GM12878 (cell line): ENCODE measurements at regions not wholly inside any gene's neighbourhood (a gene's known extent, or its start where the extent isn't known, plus 50 kb on each side); places are given as distances from the start of the nearest gene placed in this dataset.

Experiments
- ATAC-seq: fragments of 200-7000 bp; cut with Tn5 transposase; 3 replicates; pipeline ENCODE4 v1.9.1; 2020; ENCODE audit warnings: mild to moderate bottlenecking, moderate library complexity
- BruUV-seq: library from RNA; stranded (reverse); fragments of 400-500 nt; replicated peaks from 2 replicates; lab custom pipeline; 2021; lab: Mats Ljungman, UMichigan
- CTCF ChIA-PET: fragments of 300-600 bp; sonication (Branson Sonifier 250); formaldehyde crosslinking; extraction: SDS; loops from one replicate; lab custom pipeline; 2021; ENCODE audit warnings: inconsistent platforms; lab: Yijun Ruan, JAX
- POLR2A ChIA-PET: fragments of 350-600 bp; formaldehyde crosslinking; extraction: SDS; loops from one replicate; lab custom pipeline; 2021; ENCODE audit warnings: inconsistent platforms; lab: Charles Lee
- RAD21 ChIA-PET: fragments of 300-600 bp; sonication (Branson Sonifier 250); formaldehyde crosslinking; loops from one replicate; lab custom pipeline; 2023; ENCODE audit warnings: antibody characterized with exemption; ENCODE audit not compliant: unreplicated experiment; lab: Charles Lee
- SMC1A ChIA-PET: fragments of 300-600 bp; sonication (Branson Sonifier 250); formaldehyde crosslinking; loops from one replicate; lab custom pipeline; 2023; ENCODE audit not compliant: unreplicated experiment, uncharacterized antibody; lab: Charles Lee
- DNase-seq: peaks from one replicate; pipeline ENCODE4 v3.0.0-alpha.2; 2011; ENCODE audit warnings: low read depth, low spot score
- FAIRE-seq: peaks from 3 replicates; lab custom pipeline; 2011; peaks lifted over from hg19 to GRCh38; lab: Jason Lieb, UNC
- H2AFZ ChIP-seq: 2 replicates; pipeline ENCODE4 v1.6.0; 2011; ENCODE audit warnings: low read depth, low read length, control low read depth; ENCODE audit not compliant: control insufficient read depth
- H3K27ac ChIP-seq: 2 replicates; pipeline ENCODE4 v1.5.1; 2011; ENCODE audit warnings: control low read depth; ENCODE audit not compliant: control insufficient read depth, insufficient read depth
- H3K27me3 ChIP-seq, 2 experiments: replicated peaks in 1 of 2; 2 replicates each; pipeline versions ENCODE4 v1.6.0 to v1.6.1; 2011; ENCODE audit warnings: low read length in 1 of 2; ENCODE audit not compliant: control insufficient read depth in 2 of 2, insufficient read depth in 2 of 2
- H3K36me3 ChIP-seq, 2 experiments: 2 replicates each; pipeline ENCODE4 v1.5.1; 2011; ENCODE audit warnings: low read length in 1 of 2; ENCODE audit not compliant: control insufficient read depth in 2 of 2, insufficient read depth in 2 of 2
- H3K4me1 ChIP-seq: 2 replicates; pipeline ENCODE4 v1.6.1; 2011; ENCODE audit warnings: mild to moderate bottlenecking, low read length, moderate library complexity, mixed read lengths; ENCODE audit not compliant: control insufficient read depth, insufficient read depth
- H3K4me2 ChIP-seq: 2 replicates; pipeline ENCODE4 v1.6.0; 2011; ENCODE audit warnings: control low read depth; ENCODE audit not compliant: control insufficient read depth, insufficient read depth
- H3K4me3 ChIP-seq: fragments of 200-600 bp; sonication (generic); 2 replicates; pipeline ENCODE4 v1.5.1; 2016
- H3K79me2 ChIP-seq: 2 replicates; pipeline ENCODE4 v1.6.0; 2011; ENCODE audit warnings: low read length; ENCODE audit not compliant: control insufficient read depth, insufficient read depth
- H3K9ac ChIP-seq: 2 replicates; pipeline ENCODE4 v1.8.0; 2011; ENCODE audit warnings: low read length, control low read depth, mixed read lengths; ENCODE audit not compliant: control insufficient read depth, insufficient read depth
- H3K9me3 ChIP-seq: replicated peaks from 3 replicates; pipeline ENCODE4 v1.5.1; 2011; ENCODE audit warnings: mild to moderate bottlenecking, low read length; ENCODE audit not compliant: control insufficient read depth, insufficient read depth
- H4K20me1 ChIP-seq: 2 replicates; pipeline ENCODE4 v1.6.0; 2011; ENCODE audit not compliant: control insufficient read depth, insufficient read depth
- CREM ChIP-seq: IDR thresholded peaks from 2 replicates; pipeline ENCODE4 v1.6.1; 2014; ENCODE audit warnings: antibody characterized with exemption, low read depth
- HCFC1 ChIP-seq: fragments of 150-350 bp; IDR thresholded peaks from 2 replicates; pipeline ENCODE4 v1.6.1; 2014; ENCODE audit warnings: low read length
- IRF3 ChIP-seq: fragments of 450-650 bp; IDR thresholded peaks from 2 replicates; pipeline ENCODE4 v1.6.1; 2014; ENCODE audit warnings: mild to moderate bottlenecking
- NFXL1 ChIP-seq: fragments of 450-650 bp; IDR thresholded peaks from 2 replicates; pipeline ENCODE4 v1.6.1; 2017; ENCODE audit warnings: antibody characterized with exemption, mild to moderate bottlenecking, borderline replicate concordance
- NR2F1 ChIP-seq: fragments of 450-650 bp; conservative IDR thresholded peaks from 2 replicates; pipeline ENCODE4 v1.6.1; 2017; ENCODE audit warnings: mild to moderate bottlenecking
- REST ChIP-seq: IDR thresholded peaks from 2 replicates; pipeline ENCODE4 v1.6.1; 2012; ENCODE audit warnings: mild to moderate bottlenecking, low read depth, low read length
- SIN3A ChIP-seq: IDR thresholded peaks from 2 replicates; pipeline ENCODE4 v1.6.1; 2012; ENCODE audit warnings: low read depth, low read length, improper control_type of control experiment
- SKIL ChIP-seq: fragments of 450-650 bp; IDR thresholded peaks from 2 replicates; pipeline ENCODE4 v1.6.1; 2017; ENCODE audit warnings: mild to moderate bottlenecking, low read depth, inconsistent platforms; ENCODE audit not compliant: poor library complexity, severe bottlenecking
- STAT1 ChIP-seq: fragments of 450-650 bp; conservative IDR thresholded peaks from 2 replicates; pipeline ENCODE4 v1.6.1; 2014; ENCODE audit warnings: antibody characterized with exemption, mild to moderate bottlenecking
- SUZ12 ChIP-seq: fragments of 200-600 bp; sonication (generic); IDR thresholded peaks from one replicate; pipeline ENCODE4 v1.6.1; 2018; ENCODE audit warnings: antibody characterized with exemption, mild to moderate bottlenecking; ENCODE audit not compliant: unreplicated experiment
- ZBTB4 ChIP-seq: fragments of 450-650 bp; formaldehyde crosslinking; IDR thresholded peaks from 2 replicates; pipeline ENCODE4 v1.4.0; 2022; ENCODE audit warnings: mild to moderate bottlenecking, moderate library complexity
- ZNF217 ChIP-seq: fragments of 450-650 bp; IDR thresholded peaks from 2 replicates; pipeline ENCODE4 v1.6.1; 2017; ENCODE audit warnings: antibody characterized with exemption, mild to moderate bottlenecking
- in situ Hi-C: fragments of 300-500 bp; cut with MboI; formaldehyde crosslinking; loops from 9 replicates; pipeline ENCODE4 v1.14.3; 2018; ENCODE audit warnings: mixed read lengths
- intact Hi-C: fragments of 100-400 bp; cut with micrococcal nuclease; formaldehyde crosslinking; loops from one replicate; pipeline ENCODE4 v1.14.2; 2022; ENCODE audit not compliant: unreplicated experiment

- TF ChIP-seq NR2F1 (no peak), SUZ12 (no peak), REST (no peak), SKIL (no peak)
Observed at GRCh38 chr2:77604953-77605929, 83.1 kb upstream of the LRRTM4 start (continued).

- H3K9ac ChIP-seq = no peak overlapping the region
- H3K4me3 ChIP-seq = no peak overlapping the region
- no peak for DNase-seq
- H4K20me1 ChIP-seq = no peaks in the 10 kb centered on the region
- H3K4me1 ChIP-seq = no peaks in the 10 kb centered on the region
- intact Hi-C loops = no loop called here
- SMC1A ChIA-PET = no interaction called here
- no peaks in the 10 kb centered on the region for H3K27me3 ChIP-seq
- H2AFZ ChIP-seq = no peak overlapping the region
- ATAC-seq = no peak
- FAIRE-seq = no peak
- POLR2A ChIA-PET = no interaction called here
- RAD21 ChIA-PET = no interaction called here
- H3K4me2 ChIP-seq = no peak overlapping the region
- no peaks in the 10 kb centered on the region for H3K36me3 ChIP-seq
- CTCF ChIA-PET = no interaction called here
- BruUV-seq = no TSS peak
- in situ Hi-C loops = no loop called here
- no peak overlapping the region for H3K27ac ChIP-seq
- no peaks in the 10 kb centered on the region for H3K79me2 ChIP-seq
- no peaks in the 10 kb centered on the region for H3K9me3 ChIP-seq
- TF ChIP-seq SUZ12 (no peak), IRF3 (no peak), HCFC1 (no peak), NFXL1 (no peak), ZBTB4 (no peak), STAT1 (no peak), SIN3A (no peak), CREM (no peak), ZNF217 (no peak)
Observed at GRCh38 chr2:77608510-77608909, 86.3 kb upstream of the LRRTM4 start.
